ENCODE measurements at regions not wholly inside any gene's neighbourhood (a gene's known extent, or its start where the extent isn't known, plus 50 kb on each side); places are given as distances from the start of the nearest gene placed in this dataset.

DNA sequence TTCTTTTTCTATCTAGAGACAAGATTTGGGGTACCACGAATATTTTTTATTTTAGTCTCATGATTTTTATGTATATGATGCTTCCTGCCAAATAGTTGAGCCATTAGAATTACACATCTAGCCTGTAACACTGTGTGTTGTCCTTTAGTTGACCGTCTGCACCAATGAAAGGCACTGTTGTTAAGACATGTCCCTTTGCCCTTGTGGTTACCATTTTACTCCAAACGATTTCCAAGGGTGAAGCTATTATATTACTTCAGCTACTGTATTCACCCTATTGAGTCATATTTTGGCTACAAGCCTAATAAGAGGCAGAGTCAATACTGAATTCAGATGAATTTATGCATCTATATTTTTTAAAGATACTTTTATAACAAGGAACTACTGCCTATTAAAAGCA, 207.6 kb downstream of the CETN3 start:
- DNase-seq (no peak), ATAC-seq (no peak)
- intact Hi-C loops (cut with DNase I), result no loop called here
- Histone ChIP-seq H3K9me3 (no peaks in the 10 kb centered on the region), H3K36me3 (no peaks in the 10 kb centered on the region), H3K4me3 (no peak overlapping the region), H3K4me1 (no peaks in the 10 kb centered on the region), H3K27me3 (no peaks in the 10 kb centered on the region), H3K27ac (no peak overlapping the region)
- TF ChIP-seq POLR2A (IDR thresholded peaks at IDR 0.05), result no peak
- TF ChIP-seq CTCF (IDR thresholded peaks at IDR 0.05), result no peak
- 44% methylated on average over 3 of the region's 3 CpGs for WGBS (ENCODE audit: insufficient coverage, low coverage, low lambda C conversion rate, missing lambda C conversion rate)

DNA sequence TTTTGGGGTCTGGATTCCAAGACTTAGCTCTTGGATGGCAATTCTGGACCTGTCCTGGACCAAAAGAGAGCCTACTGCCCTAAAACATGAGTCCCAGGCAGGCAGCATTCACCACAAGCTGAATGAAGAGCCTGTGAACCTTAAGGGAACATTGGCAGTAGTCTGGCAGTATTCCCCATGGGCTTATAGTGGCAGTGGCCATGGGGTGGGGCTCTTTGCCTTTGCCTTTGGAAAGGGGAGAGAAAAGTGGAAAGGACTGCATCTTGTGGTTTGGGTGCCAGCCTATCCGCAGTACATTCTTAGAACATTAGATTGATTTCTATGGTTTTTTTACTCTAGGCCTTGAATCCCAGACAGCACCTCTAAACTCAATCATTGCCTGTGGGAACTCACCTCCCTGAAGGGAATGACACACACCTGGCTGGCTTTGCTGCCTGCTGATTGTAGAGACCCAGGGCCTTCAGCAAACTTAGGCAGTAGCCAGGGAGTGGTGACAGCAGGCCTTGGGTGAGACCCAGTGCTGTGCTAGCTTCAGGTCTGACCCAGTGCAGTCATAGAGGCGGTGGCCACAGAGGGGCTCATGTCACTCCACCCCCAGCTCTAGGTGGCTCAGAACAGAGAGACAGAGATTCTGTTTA, 216.3 kb downstream of the CETN3 start:
- ATAC-seq (no peak), DNase-seq (no peak)
- H3K4me1 ChIP-seq, result no peaks in the 10 kb centered on the region
- TF ChIP-seq CTCF (IDR thresholded peaks at IDR 0.05), result no peak
- no peak for TF ChIP-seq POLR2A (IDR thresholded peaks at IDR 0.05)
- 100% methylated on average over 1 of the region's 2 CpGs for WGBS (ENCODE audit: insufficient coverage, low coverage, low lambda C conversion rate, missing lambda C conversion rate)
- H3K4me3 ChIP-seq, result no peak overlapping the region
- intact Hi-C loops (cut with DNase I), result no loop called here
- no peaks in the 10 kb centered on the region for H3K27me3 ChIP-seq
- no peak overlapping the region for H3K27ac ChIP-seq
- H3K36me3 ChIP-seq, result no peaks in the 10 kb centered on the region
- H3K9me3 ChIP-seq, result no peaks in the 10 kb centered on the region

DNA sequence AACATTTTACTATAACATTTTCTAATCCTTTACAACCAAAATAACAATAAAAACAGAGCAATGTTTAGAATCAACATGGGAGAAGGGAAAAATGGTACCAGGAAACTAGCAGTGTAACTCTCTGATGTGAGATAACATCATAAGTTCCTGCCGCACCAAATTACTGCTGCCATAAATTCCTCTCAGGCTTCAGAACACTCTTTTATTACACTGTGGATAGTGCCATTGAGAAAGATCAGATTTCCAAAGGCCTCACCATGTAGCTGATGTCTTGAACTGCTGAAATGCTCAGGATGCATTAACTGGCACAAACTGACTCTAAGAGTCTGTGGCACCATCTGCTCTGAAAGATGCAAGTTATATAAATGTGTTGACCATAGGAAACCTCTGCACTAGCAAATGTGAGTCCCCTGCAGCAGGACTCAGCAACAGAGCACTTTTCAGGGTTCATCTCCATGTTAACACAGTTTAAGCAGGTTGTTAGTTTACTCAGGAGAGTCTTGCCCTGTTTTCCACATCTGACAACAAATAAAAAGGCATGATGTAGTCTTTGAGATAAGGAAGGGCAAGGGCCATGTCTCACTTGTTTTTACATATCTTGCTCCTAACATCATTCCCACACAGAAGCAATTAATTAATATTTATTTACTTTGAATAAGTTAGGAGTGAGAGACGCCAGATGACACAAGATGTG, 218.1 kb downstream of the CETN3 start:
- Histone ChIP-seq H3K36me3 (no peaks in the 10 kb centered on the region), H3K27me3 (no peaks in the 10 kb centered on the region), H3K27ac (no peak overlapping the region), H3K4me1 (no peaks in the 10 kb centered on the region), H3K4me3 (no peak overlapping the region), H3K9me3 (no peaks in the 10 kb centered on the region)
- DNase-seq, result no peak
- intact Hi-C loops (cut with DNase I), result no loop called here
- 37% methylated on average over 2 of the region's 2 CpGs for WGBS (ENCODE audit: insufficient coverage, low coverage, low lambda C conversion rate, missing lambda C conversion rate)
- ATAC-seq, result no peak
- TF ChIP-seq CTCF (IDR thresholded peaks at IDR 0.05) (no peak), POLR2A (IDR thresholded peaks at IDR 0.05) (no peak)

DNA sequence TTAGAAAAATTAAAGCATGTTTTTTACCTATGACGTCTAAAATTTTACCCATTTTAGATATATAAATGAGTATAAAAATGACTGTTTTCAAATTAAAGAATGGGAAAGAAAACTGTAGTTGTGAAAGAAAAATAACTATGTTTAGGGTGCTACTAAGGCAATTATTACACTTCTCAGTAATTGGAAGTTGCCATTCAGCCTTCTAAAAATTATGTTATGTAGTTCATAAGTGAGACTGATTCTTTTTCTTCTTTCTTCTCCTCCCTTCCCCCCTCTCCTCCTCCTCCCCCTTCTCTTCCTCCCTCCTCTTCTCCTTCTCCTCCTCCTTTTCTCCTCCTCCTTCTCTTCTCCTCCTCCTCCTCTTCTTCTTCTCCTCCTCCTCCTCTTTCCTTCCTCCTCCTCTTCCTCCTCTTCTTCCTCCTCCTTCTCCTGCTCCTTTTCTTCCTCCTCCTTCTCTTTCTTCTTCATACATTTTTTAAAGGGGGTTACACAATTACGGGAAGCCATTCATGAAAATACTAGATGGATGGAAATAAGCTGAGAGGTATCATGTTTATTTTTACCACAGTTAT, 223.6 kb downstream of the CETN3 start:
- WGBS (ENCODE audit: insufficient coverage, low coverage, low lambda C conversion rate, missing lambda C conversion rate), result 44% methylated on average over 2 of the region's 2 CpGs
- ATAC-seq, result no peak
- intact Hi-C loops (cut with DNase I), result no loop called here

More for the DNA sequence above, 223.6 kb downstream of the CETN3 start:
- Histone ChIP-seq H3K36me3 (no peaks in the 10 kb centered on the region), H3K4me1 (no peaks in the 10 kb centered on the region), H3K27ac (no peak overlapping the region), H3K27me3 (no peaks in the 10 kb centered on the region), H3K9me3 (no peaks in the 10 kb centered on the region), H3K4me3 (no peak overlapping the region)
- DNase-seq, result no peak
- TF ChIP-seq POLR2A (IDR thresholded peaks at IDR 0.05) (no peak), CTCF (IDR thresholded peaks at IDR 0.05) (no peak)
